K562 (cell line): ENCODE measurements at regions not wholly inside any gene's neighbourhood (a gene's known extent, or its start where the extent isn't known, plus 50 kb on each side); places are given as distances from the start of the nearest gene placed in this dataset.

Experiments used
- ATAC-seq: fragments of 200-7000 bp; cut with Tn5 transposase; 3 replicates; pipeline ENCODE4 v1.9.1; 2020; ENCODE audit warnings: moderate library complexity
- BruUV-seq: library from RNA; stranded (reverse); fragments of 400-500 nt; replicated peaks from 2 replicates; lab custom pipeline; 2021; lab: Mats Ljungman, UMichigan
- CTCF ChIA-PET: fragments of 300-600 bp; formaldehyde crosslinking; extraction: SDS; loops from one replicate; lab custom pipeline; 2021; ENCODE audit warnings: low intra/inter-chr PET ratio; lab: Yijun Ruan, JAX
- POLR2A ChIA-PET: fragments of 300-600, 350-650 bp; sonication (Branson Sonifier 250); formaldehyde crosslinking; extraction: SDS; loops from one replicate; lab custom pipeline; 2021; ENCODE audit warnings: antibody characterized with exemption, inconsistent platforms; lab: Yijun Ruan, JAX
- DNase-seq, 4 experiments: peaks; one replicate each; pipeline versions ENCODE4 v3.0.0 to v3.0.0-alpha.2; 2011 to 2018; ENCODE audit warnings: low spot score in 3 of 4, mixed read lengths in 3 of 4; ENCODE audit errors: extremely low read depth in 1 of 4
- FAIRE-seq: peaks from 2 replicates; lab custom pipeline; 2011; peaks lifted over from hg19 to GRCh38; lab: Jason Lieb, UNC
- H2AFZ ChIP-seq: 2 replicates; pipeline ENCODE4 v1.6.0; 2011; ENCODE audit warnings: low read depth, low read length, control low read depth, inconsistent platforms
- H3K27ac ChIP-seq: fragments of 200-600 bp; 3 replicates; pipeline ENCODE4 v1.8.0; 2011; ENCODE audit warnings: low read depth, mild to moderate bottlenecking, control low read depth, inconsistent platforms, low read length, moderate library complexity, mixed read lengths; ENCODE audit errors: extremely low read depth
- H3K27me3 ChIP-seq, 2 experiments: fragments of 300-600 bp in 1 of 2; 2 replicates in 1 of 2; 3 replicates in 1 of 2; pipeline versions ENCODE4 v1.6.0 to v1.8.0; 2011; ENCODE audit warnings: inconsistent platforms in 2 of 2, low read length in 2 of 2, mild to moderate bottlenecking in 1 of 2, mixed read lengths in 1 of 2, moderate library complexity in 1 of 2; ENCODE audit not compliant: control insufficient read depth in 2 of 2, insufficient read depth in 2 of 2
- H3K36me3 ChIP-seq: fragments of 300-600 bp; 3 replicates; pipeline ENCODE4 v1.8.0; 2011; ENCODE audit warnings: mild to moderate bottlenecking, low read length, inconsistent platforms; ENCODE audit not compliant: control insufficient read depth, insufficient read depth
- H3K4me1 ChIP-seq, 2 experiments: fragments of 200-600 bp in 1 of 2; replicated peaks in 1 of 2; 2 replicates in 1 of 2; 3 replicates in 1 of 2; pipeline versions ENCODE4 v1.5.1 to v1.8.0; 2011; ENCODE audit warnings: inconsistent platforms in 2 of 2, low read length in 2 of 2, mild to moderate bottlenecking in 1 of 2, mixed read lengths in 1 of 2, moderate library complexity in 1 of 2; ENCODE audit not compliant: control insufficient read depth in 2 of 2, insufficient read depth in 2 of 2
- H3K4me2 ChIP-seq: 2 replicates; pipeline ENCODE4 v1.6.1; 2011; ENCODE audit warnings: low read length, control low read depth, inconsistent platforms, mixed read lengths; ENCODE audit not compliant: insufficient read depth
- H3K4me3 ChIP-seq: fragments of 200-600 bp; sonication (generic), shearing (Covaris generic); 2 replicates; pipeline ENCODE4 v1.5.1; 2016; ENCODE audit warnings: control low read depth, inconsistent platforms
- H3K79me2 ChIP-seq: fragments of 200-600 bp; 3 replicates; pipeline ENCODE4 v1.8.0; 2011; ENCODE audit warnings: low read length, inconsistent platforms; ENCODE audit not compliant: control insufficient read depth, insufficient read depth
- H3K9ac ChIP-seq, 2 experiments: 2 replicates each; pipeline versions ENCODE4 v1.6.0 to v1.6.1; 2011; ENCODE audit warnings: low read depth in 2 of 2, low read length in 2 of 2, control low read depth in 1 of 2, inconsistent platforms in 1 of 2, mild to moderate bottlenecking in 1 of 2, mixed read lengths in 1 of 2; ENCODE audit not compliant: insufficient read depth in 1 of 2
- H3K9me1 ChIP-seq: one replicate; pipeline ENCODE4 v1.6.0; 2011; ENCODE audit warnings: inconsistent platforms, mild to moderate bottlenecking, low read length, moderate library complexity; ENCODE audit not compliant: control insufficient read depth, insufficient read depth
- H3K9me3 ChIP-seq: replicated peaks from 2 replicates; pipeline ENCODE4 v1.5.1; 2011; ENCODE audit warnings: low read depth, low read length, inconsistent platforms; ENCODE audit not compliant: control insufficient read depth, insufficient read depth
- H4K20me1 ChIP-seq: replicated peaks from 2 replicates; pipeline ENCODE4 v1.6.1; 2011; ENCODE audit warnings: low read length, inconsistent platforms, mixed read lengths; ENCODE audit not compliant: control insufficient read depth, insufficient read depth
- CBX2 ChIP-seq: fragments of 200-600 bp; sonication (generic); IDR thresholded peaks from one replicate; pipeline ENCODE4 v1.6.1; 2012; ENCODE audit warnings: mild to moderate bottlenecking, low read length, inconsistent platforms; ENCODE audit not compliant: insufficient read depth, poor library complexity, severe bottlenecking
- RBM25 ChIP-seq: fragments of 200-400 bp; formaldehyde crosslinking; IDR thresholded peaks from 2 replicates; pipeline ENCODE4 v1.6.1; 2018; ENCODE audit warnings: low read length, low read depth, moderate library complexity; ENCODE audit not compliant: severe bottlenecking
- RUNX1 ChIP-seq: sonication (generic); IDR thresholded peaks from 2 replicates; pipeline ENCODE4 v1.6.1; 2016; ENCODE audit warnings: antibody characterized with exemption, low read depth
- U2AF2 ChIP-seq: fragments of 200-400 bp; formaldehyde crosslinking; optimal IDR thresholded peaks from 2 replicates; pipeline ENCODE3; 2017; ENCODE audit warnings: low read depth, mild to moderate bottlenecking, low read length
- WGBS: fragments of 100-300 bp; shearing (Covaris generic); methylation state at CpG from one replicate; pipeline ENCODE4 v1.1.6; 2016; ENCODE audit warnings: low coverage, mixed read lengths; ENCODE audit not compliant: insufficient coverage; ENCODE audit errors: missing lambda C conversion rate; 5-methylcytosine and 5-hydroxymethylcytosine counted together
- in situ Hi-C: fragments of 300-500 bp; cut with MboI; formaldehyde crosslinking; loops from 4 replicates; pipeline ENCODE4 v1.15.0; 2018; ENCODE audit warnings: inconsistent platforms, mixed read lengths
- intact Hi-C: fragments of 100-400 bp; cut with micrococcal nuclease; formaldehyde crosslinking; loops from 2 replicates; pipeline ENCODE4 v1.14.2; 2022
- TF ChIP-seq, protein P1 (sequence below): sonication (generic); formaldehyde crosslinking; IDR thresholded peaks from 2 replicates; pipeline ENCODE4 v1.8.0; 2022; ENCODE audit warnings: mild to moderate bottlenecking, missing genetic modification reagents, borderline replicate concordance
- TF ChIP-seq, protein P2 (sequence below): fragments of 450-650 bp; formaldehyde crosslinking; IDR thresholded peaks from 2 replicates; pipeline ENCODE4 v1.4.0; 2020; ENCODE audit warnings: mild to moderate bottlenecking, moderate library complexity

DNA sequence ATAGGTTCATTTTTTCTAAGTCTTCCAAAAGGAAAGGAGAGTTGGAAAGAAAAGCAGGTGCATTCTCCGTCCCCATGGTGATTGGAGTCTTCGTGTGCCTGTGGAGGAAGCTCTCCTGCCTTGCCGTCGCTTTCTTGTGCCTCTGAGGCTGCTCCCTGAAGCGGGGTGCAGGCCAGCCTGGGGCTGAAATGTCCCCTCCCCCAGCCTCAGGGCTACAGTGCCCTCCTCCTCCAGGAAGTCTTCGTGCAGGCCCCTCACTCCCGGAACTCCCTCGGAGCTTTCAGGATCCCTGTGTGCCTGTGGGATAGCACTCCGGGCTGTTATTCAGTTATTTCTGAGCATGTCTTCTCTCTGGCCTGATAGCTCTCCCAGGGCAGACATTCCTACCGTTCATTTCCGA lies 569.2 kb downstream of the VRK1 start (continued):
- TF ChIP-seq, protein P1, sequence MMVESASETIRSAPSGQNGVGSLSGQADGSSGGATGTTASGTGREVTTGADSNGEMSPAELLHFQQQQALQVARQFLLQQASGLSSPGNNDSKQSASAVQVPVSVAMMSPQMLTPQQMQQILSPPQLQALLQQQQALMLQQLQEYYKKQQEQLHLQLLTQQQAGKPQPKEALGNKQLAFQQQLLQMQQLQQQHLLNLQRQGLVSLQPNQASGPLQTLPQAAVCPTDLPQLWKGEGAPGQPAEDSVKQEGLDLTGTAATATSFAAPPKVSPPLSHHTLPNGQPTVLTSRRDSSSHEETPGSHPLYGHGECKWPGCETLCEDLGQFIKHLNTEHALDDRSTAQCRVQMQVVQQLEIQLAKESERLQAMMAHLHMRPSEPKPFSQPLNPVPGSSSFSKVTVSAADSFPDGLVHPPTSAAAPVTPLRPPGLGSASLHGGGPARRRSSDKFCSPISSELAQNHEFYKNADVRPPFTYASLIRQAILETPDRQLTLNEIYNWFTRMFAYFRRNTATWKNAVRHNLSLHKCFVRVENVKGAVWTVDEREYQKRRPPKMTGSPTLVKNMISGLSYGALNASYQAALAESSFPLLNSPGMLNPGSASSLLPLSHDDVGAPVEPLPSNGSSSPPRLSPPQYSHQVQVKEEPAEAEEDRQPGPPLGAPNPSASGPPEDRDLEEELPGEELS, result no peak
- no peak for TF ChIP-seq U2AF2

DNA sequence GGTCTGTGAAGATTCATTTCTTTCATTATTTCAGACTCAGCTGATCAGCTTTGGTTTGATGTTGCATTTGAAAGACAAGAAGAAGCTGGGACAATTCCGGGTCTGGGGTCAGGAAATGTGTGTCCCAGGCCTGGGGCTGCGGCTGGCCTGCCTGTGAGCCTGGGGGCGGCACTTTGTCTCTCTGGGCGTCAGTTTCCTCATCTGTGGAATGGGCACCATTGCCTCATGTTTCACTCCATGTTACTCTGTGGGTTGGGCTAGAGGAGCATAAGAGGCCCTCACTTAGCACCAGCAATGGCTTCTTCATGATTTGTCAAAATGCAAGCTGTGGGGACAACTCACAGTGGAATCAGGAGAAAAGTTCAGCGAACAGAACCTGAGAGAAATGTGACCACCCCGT lies 570.1 kb downstream of the VRK1 start:
- Histone ChIP-seq H2AFZ (no peak overlapping the region), H3K4me1 (no peaks in the 10 kb centered on the region), H3K9me1 (no peaks in the 10 kb centered on the region), H3K79me2 (no peaks in the 10 kb centered on the region), H3K27ac (no peak overlapping the region), H3K27me3 (no peaks in the 10 kb centered on the region; a peak in 1 of 5 replicates), H3K9me3 (no peaks in the 10 kb centered on the region), H3K4me2 (no peak overlapping the region), H3K9ac (no peak overlapping the region), H4K20me1 (no peaks in the 10 kb centered on the region), H3K36me3 (no peaks in the 10 kb centered on the region), H3K4me3 (no peak overlapping the region)
- no TSS peak for BruUV-seq
- CTCF ChIA-PET, result no interaction called here
- intact Hi-C loops (no loop called here), in situ Hi-C loops (no loop called here)
- TF ChIP-seq RBM25 (peak; percentile 15), CBX2 (no peak), RUNX1 (no peak)
- TF ChIP-seq, protein P2, sequence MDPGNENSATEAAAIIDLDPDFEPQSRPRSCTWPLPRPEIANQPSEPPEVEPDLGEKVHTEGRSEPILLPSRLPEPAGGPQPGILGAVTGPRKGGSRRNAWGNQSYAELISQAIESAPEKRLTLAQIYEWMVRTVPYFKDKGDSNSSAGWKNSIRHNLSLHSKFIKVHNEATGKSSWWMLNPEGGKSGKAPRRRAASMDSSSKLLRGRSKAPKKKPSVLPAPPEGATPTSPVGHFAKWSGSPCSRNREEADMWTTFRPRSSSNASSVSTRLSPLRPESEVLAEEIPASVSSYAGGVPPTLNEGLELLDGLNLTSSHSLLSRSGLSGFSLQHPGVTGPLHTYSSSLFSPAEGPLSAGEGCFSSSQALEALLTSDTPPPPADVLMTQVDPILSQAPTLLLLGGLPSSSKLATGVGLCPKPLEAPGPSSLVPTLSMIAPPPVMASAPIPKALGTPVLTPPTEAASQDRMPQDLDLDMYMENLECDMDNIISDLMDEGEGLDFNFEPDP (CRISPR knock-in tag), result no peak
- FAIRE-seq, result no peak
- no peak for ATAC-seq
- 0% methylated on average over 5 of the region's 6 CpGs for WGBS
- POLR2A ChIA-PET, result no interaction called here
- no peak for DNase-seq
